Panc1 (cell line): ENCODE measurements at regions not wholly inside any gene's neighbourhood (a gene's known extent, or its start where the extent isn't known, plus 50 kb on each side); places are given as distances from the start of the nearest gene placed in this dataset.
"Not testable (repeated sequence)": the region's sequence is repeated elsewhere in the genome, so short reads cannot be mapped to it uniquely, and the experiment has no call there.

Source experiments
- ATAC-seq: fragments of 200-7000 bp; cut with Tn5 transposase; 2 replicates; pipeline ENCODE4 v1.9.1; 2020; ENCODE audit warnings: mild to moderate bottlenecking, moderate library complexity
- BruUV-seq: library from RNA; stranded (reverse); fragments of 400-500 nt; replicated peaks from 2 replicates; lab custom pipeline; 2021; lab: Mats Ljungman, UMichigan
- CTCF ChIA-PET: fragments of 300-600 bp; sonication (Branson Sonifier 250); formaldehyde crosslinking; loops from one replicate; lab custom pipeline; 2022; ENCODE audit warnings: antibody characterized with exemption; lab: Charles Lee
- POLR2A ChIA-PET: fragments of 300-600 bp; sonication (Branson Sonifier 250); formaldehyde crosslinking; loops from one replicate; lab custom pipeline; 2022; ENCODE audit warnings: antibody characterized with exemption; lab: Charles Lee
- DNase-seq: peaks from one replicate; pipeline ENCODE4 v3.0.0-alpha.2; 2010; ENCODE audit warnings: low read depth, low spot score
- H3K27ac ChIP-seq: 2 replicates; pipeline ENCODE4 v1.5.1; 2011; ENCODE audit warnings: mild to moderate bottlenecking, low read length, inconsistent platforms
- H3K27me3 ChIP-seq: fragments of 200-500 bp; sonication (Bioruptor generic); 2 replicates; pipeline ENCODE4 v1.6.0; 2014; ENCODE audit warnings: low read length, inconsistent platforms; ENCODE audit not compliant: control insufficient read depth, insufficient read depth
- H3K36me3 ChIP-seq: fragments of 200-500 bp; sonication (Bioruptor generic); 2 replicates; pipeline ENCODE4 v1.5.1; 2014; ENCODE audit warnings: inconsistent platforms, mild to moderate bottlenecking, low read length, moderate library complexity; ENCODE audit not compliant: control insufficient read depth, insufficient read depth
- H3K4me1 ChIP-seq: 2 replicates; pipeline ENCODE4 v1.5.1; 2011; ENCODE audit warnings: inconsistent platforms, mild to moderate bottlenecking, low read length, moderate library complexity; ENCODE audit not compliant: control insufficient read depth, insufficient read depth
- H3K4me3 ChIP-seq, 2 experiments: 2 replicates each; pipeline ENCODE4 v1.5.1; 2011 to 2012; ENCODE audit warnings: low read depth in 2 of 2, low read length in 2 of 2, mild to moderate bottlenecking in 2 of 2, inconsistent platforms in 1 of 2, moderate library complexity in 1 of 2
- H3K9me3 ChIP-seq: fragments of 200-500 bp; sonication (Bioruptor generic); 2 replicates; pipeline ENCODE4 v1.5.1; 2014; ENCODE audit warnings: low read depth, mild to moderate bottlenecking, inconsistent platforms, low read length, moderate library complexity; ENCODE audit not compliant: control insufficient read depth, insufficient read depth
- POLR2AphosphoS5 ChIP-seq: IDR thresholded peaks from 2 replicates; pipeline ENCODE4 v1.6.1; 2012; ENCODE audit warnings: mild to moderate bottlenecking, low read depth, low read length, moderate library complexity
- SIN3A ChIP-seq: IDR thresholded peaks from 2 replicates; pipeline ENCODE4 v1.6.1; 2012; ENCODE audit warnings: low read depth, mild to moderate bottlenecking, low read length, moderate library complexity, borderline replicate concordance; ENCODE audit not compliant: insufficient read depth
- TCF7L2 ChIP-seq: IDR thresholded peaks from 2 replicates; pipeline ENCODE4 v1.6.1; 2011; ENCODE audit warnings: mild to moderate bottlenecking, low read depth, low read length, inconsistent platforms
- in situ Hi-C: cut with HindIII; loops from 2 replicates; pipeline ENCODE4 v1.10.0; 2016; ENCODE audit warnings: low sequenced_read_pairs, low pct_unique_long_range_greater_than_20kb
- intact Hi-C: fragments of 100-400 bp; cut with micrococcal nuclease; formaldehyde crosslinking; loops from one replicate; pipeline ENCODE4 v1.10.0; 2022; ENCODE audit not compliant: unreplicated experiment
- TF ChIP-seq, protein P1 (sequence below): fragments of 450-650 bp; IDR thresholded peaks from 2 replicates; pipeline ENCODE4 v1.5.1; 2017; ENCODE audit warnings: mild to moderate bottlenecking
- TF ChIP-seq, protein P2 (sequence below), 2 experiments: IDR thresholded peaks; 2 replicates each; pipeline ENCODE4 v1.6.1; 2011 to 2012; ENCODE audit warnings: low read depth in 2 of 2, control low read depth in 1 of 2, low read length in 1 of 2, mild to moderate bottlenecking in 1 of 2, moderate library complexity in 1 of 2; ENCODE audit not compliant: insufficient read depth in 1 of 2

DNA sequence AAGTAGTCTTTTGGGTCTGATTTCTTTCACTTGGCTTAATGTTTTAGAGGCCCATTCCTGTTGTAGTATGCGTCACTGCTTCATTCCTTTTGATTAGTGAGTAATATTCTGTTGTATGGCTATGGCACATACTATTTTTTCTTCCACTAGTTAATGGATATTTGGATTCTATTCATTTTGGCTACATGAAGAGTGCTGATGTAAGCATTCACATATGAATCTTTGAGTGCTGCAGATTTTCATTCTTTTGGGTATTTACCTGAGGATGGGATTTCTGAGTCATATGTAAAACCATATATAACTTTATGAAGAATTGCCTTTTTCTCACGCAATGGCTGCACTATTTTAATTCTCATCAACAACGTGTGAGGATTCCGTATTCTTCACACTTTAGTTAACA, 113.6 kb downstream of the AHSP start:
- no peaks in the 10 kb centered on the region; the same call in 1 of the 2 replicates for H3K27me3 ChIP-seq
- ChIA-PET POLR2A (no interaction called here), CTCF (interaction anchor here (0.5 kb wide), 1 partner anchor 23 kb away, joined by 3 read pairs; no protein-coding TSS in a partner anchor)
- H3K4me3 ChIP-seq = no peak overlapping the region
- no peak for DNase-seq
- H3K4me1 ChIP-seq = no peaks in the 10 kb centered on the region
- no peak overlapping the region for H3K27ac ChIP-seq
- no peaks in the 10 kb centered on the region for H3K36me3 ChIP-seq
- BruUV-seq = no TSS peak
- TF ChIP-seq, protein P1, sequence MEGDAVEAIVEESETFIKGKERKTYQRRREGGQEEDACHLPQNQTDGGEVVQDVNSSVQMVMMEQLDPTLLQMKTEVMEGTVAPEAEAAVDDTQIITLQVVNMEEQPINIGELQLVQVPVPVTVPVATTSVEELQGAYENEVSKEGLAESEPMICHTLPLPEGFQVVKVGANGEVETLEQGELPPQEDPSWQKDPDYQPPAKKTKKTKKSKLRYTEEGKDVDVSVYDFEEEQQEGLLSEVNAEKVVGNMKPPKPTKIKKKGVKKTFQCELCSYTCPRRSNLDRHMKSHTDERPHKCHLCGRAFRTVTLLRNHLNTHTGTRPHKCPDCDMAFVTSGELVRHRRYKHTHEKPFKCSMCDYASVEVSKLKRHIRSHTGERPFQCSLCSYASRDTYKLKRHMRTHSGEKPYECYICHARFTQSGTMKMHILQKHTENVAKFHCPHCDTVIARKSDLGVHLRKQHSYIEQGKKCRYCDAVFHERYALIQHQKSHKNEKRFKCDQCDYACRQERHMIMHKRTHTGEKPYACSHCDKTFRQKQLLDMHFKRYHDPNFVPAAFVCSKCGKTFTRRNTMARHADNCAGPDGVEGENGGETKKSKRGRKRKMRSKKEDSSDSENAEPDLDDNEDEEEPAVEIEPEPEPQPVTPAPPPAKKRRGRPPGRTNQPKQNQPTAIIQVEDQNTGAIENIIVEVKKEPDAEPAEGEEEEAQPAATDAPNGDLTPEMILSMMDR = no peak
- TF ChIP-seq SIN3A (no peak), POLR2AphosphoS5 (no peak), TCF7L2 (no peak)
- TF ChIP-seq, protein P2, sequence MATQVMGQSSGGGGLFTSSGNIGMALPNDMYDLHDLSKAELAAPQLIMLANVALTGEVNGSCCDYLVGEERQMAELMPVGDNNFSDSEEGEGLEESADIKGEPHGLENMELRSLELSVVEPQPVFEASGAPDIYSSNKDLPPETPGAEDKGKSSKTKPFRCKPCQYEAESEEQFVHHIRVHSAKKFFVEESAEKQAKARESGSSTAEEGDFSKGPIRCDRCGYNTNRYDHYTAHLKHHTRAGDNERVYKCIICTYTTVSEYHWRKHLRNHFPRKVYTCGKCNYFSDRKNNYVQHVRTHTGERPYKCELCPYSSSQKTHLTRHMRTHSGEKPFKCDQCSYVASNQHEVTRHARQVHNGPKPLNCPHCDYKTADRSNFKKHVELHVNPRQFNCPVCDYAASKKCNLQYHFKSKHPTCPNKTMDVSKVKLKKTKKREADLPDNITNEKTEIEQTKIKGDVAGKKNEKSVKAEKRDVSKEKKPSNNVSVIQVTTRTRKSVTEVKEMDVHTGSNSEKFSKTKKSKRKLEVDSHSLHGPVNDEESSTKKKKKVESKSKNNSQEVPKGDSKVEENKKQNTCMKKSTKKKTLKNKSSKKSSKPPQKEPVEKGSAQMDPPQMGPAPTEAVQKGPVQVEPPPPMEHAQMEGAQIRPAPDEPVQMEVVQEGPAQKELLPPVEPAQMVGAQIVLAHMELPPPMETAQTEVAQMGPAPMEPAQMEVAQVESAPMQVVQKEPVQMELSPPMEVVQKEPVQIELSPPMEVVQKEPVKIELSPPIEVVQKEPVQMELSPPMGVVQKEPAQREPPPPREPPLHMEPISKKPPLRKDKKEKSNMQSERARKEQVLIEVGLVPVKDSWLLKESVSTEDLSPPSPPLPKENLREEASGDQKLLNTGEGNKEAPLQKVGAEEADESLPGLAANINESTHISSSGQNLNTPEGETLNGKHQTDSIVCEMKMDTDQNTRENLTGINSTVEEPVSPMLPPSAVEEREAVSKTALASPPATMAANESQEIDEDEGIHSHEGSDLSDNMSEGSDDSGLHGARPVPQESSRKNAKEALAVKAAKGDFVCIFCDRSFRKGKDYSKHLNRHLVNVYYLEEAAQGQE (IDR thresholded peaks at IDR 0.05; ENCODE audit: insufficient read depth in 1 of 2, low read depth in 2 of 2, low read length in 1 of 2) = no peak
- ATAC-seq = no peak
- H3K9me3 ChIP-seq = no peaks in the 10 kb centered on the region
- in situ Hi-C loops = no loop called here
- intact Hi-C loops = no loop called here

DNA sequence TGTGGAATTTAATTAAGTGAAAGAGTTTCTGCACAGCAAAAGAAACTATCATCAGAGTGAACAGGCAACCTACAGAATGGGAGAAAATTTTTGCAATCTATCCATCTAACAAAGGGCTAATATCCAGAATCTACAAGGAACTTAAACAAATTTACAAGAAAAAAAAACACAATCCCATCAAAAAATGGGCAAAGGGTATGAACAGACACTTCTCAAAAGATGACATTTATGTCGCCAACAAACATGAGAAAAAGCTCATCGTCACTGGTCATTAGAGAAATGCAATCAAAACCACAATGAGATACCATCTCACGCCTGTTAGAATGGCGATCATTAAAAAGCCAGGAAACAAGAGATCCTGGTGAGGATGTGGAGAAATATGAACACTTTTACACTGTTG, 128.0 kb downstream of the AHSP start:
- BruUV-seq, H3K27ac ChIP-seq, H3K27me3 ChIP-seq, DNase-seq, ATAC-seq, POLR2A ChIA-PET, H3K9me3 ChIP-seq, H3K4me1 ChIP-seq, H3K36me3 ChIP-seq, in situ Hi-C loops, H3K4me3 ChIP-seq, CTCF ChIA-PET: not testable (repeated sequence)
- intact Hi-C loops = loop anchor here (10.0 kb wide), 1 partner anchor 51 kb away; no protein-coding TSS in a partner anchor

DNA sequence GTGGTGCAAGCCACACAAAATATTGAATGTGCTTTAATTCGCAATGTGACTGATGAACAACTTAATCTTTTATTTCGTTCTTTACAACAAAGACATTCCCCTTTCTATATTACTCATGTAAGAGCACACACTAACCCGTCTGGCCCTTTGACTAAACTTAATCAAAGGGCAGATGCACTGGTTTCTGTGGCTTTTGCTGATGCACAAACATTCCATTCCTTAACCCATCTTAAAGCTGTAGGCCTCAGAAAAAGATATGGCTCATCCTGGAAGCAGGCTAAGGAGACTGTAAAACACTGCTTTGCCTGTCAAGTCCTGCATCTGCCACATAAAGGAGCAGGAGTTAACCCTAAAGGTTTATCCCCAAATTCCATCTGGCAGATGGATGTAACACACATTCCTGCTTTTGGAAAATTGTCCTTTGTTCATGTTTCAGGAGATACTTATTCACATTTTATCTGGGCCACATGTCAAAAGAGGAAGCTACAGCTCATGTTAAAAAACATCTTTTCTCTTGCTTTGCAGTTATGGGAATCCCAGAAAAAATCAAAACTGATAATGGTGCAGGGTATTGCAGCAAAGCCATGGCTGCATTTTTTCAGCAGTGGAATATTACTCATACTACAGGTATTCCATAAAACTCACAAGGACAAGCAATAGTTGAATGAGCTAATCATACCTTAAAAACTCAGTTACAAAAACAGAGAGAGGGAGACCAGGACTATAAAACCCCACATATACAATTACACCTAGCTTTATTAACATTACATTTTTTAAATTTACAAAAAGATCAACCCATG, 137.2 kb downstream of the AHSP start:
- Histone ChIP-seq H3K4me1 (no peaks in the 10 kb centered on the region), H3K27me3 (no peaks in the 10 kb centered on the region), H3K27ac (no peak overlapping the region), H3K9me3 (no peaks in the 10 kb centered on the region; the same call in 1 of the 2 replicates), H3K4me3 (no peak overlapping the region), H3K36me3 (no peaks in the 10 kb centered on the region)
- in situ Hi-C loops (no loop called here), intact Hi-C loops (loop anchor here (10.0 kb wide), 2 partner anchors 80 to 90 kb away; no protein-coding TSS in a partner anchor)
- no peak for DNase-seq
- BruUV-seq = no TSS peak
- CTCF ChIA-PET = interaction anchor here (0.8 kb wide), 1 partner anchor 23 kb away, joined by 3 read pairs; no protein-coding TSS in a partner anchor
- no peak for ATAC-seq
- POLR2A ChIA-PET = no interaction called here
- TF ChIP-seq, protein P2 (IDR thresholded peaks at IDR 0.05; ENCODE audit: insufficient read depth in 1 of 2, low read depth in 2 of 2, low read length in 1 of 2) = no peak
- no peak for TF ChIP-seq POLR2AphosphoS5
- no peak for TF ChIP-seq SIN3A
- TF ChIP-seq, protein P1 = no peak
- no peak for TF ChIP-seq TCF7L2
